ENCODE measurements at regions not wholly inside any gene's neighbourhood (a gene's known extent, or its start where the extent isn't known, plus 50 kb on each side); places are given as distances from the start of the nearest gene placed in this dataset.

GRCh38 chr2:175648577-175649063, 353.4 kb downstream of the LNPK start:
- Histone ChIP-seq H3K27ac (replicated peaks in 1 of 4) (no peak overlapping the region), H3K4me1 (no peaks in the 10 kb centered on the region), H3K36me3 (no peaks in the 10 kb centered on the region), H3K9me3 (peaks cover 0 to 12% (median 11%) of the 10 kb centered on the region in 4 donors), H3K4me3 (no peak overlapping the region), H3K27me3 (peaks cover 0 to 9% (median 0%) of the 10 kb centered on the region in 4 donors)
- no peak for DNase-seq (ENCODE audit: extremely low spot score)
- intact Hi-C loops (cut with DNase I) = no loop called here
- no peak for TF ChIP-seq POLR2AphosphoS5 (IDR thresholded peaks at IDR 0.05)
- no peak for TF ChIP-seq POLR2A (IDR thresholded peaks at IDR 0.05; ENCODE audit: low read depth)
- TF ChIP-seq EP300 (IDR thresholded peaks at IDR 0.05) = no peak
- no peak for TF ChIP-seq CTCF (IDR thresholded peaks at IDR 0.05)
- 54% methylated on average over 1 of the region's 1 CpG for whole genome bisulfite sequencing

- no peak overlapping the region for H3K4me3 ChIP-seq
- intact Hi-C loops (cut with DNase I) = no loop called here
- H3K4me1 ChIP-seq = no peaks in the 10 kb centered on the region
- DNase-seq (ENCODE audit: extremely low spot score) = no peak
- no peaks in the 10 kb centered on the region for H3K36me3 ChIP-seq
- TF ChIP-seq POLR2AphosphoS5 (IDR thresholded peaks at IDR 0.05) (no peak), EP300 (IDR thresholded peaks at IDR 0.05) (no peak), CTCF (IDR thresholded peaks at IDR 0.05) (no peak), POLR2A (IDR thresholded peaks at IDR 0.05; ENCODE audit: low read depth) (no peak)
- WGBS = 100% methylated on average over 2 of the region's 2 CpGs
- peaks cover 0 to 12% (median 11%) of the 10 kb centered on the region in 4 donors for H3K9me3 ChIP-seq
- H3K27ac ChIP-seq (replicated peaks in 1 of 4) = no peak overlapping the region
- peaks cover 0 to 9% (median 0%) of the 10 kb centered on the region in 4 donors for H3K27me3 ChIP-seq
These were observed 355.0 kb downstream of the LNPK start for GRCh38 chr2:175647058-175647457.

- Histone ChIP-seq H3K27me3 (no peaks in the 10 kb centered on the region), H3K36me3 (no peaks in the 10 kb centered on the region), H3K27ac (replicated peaks in 1 of 4) (no peak overlapping the region), H3K4me3 (no peak overlapping the region), H3K9me3 (no peaks in the 10 kb centered on the region), H3K4me1 (no peaks in the 10 kb centered on the region)
- intact Hi-C loops (cut with DNase I) = no loop called here
- no peak for DNase-seq (ENCODE audit: extremely low spot score)
- no peak for TF ChIP-seq EP300 (IDR thresholded peaks at IDR 0.05)
- 88% methylated on average over 2 of the region's 2 CpGs for WGBS
These were observed 361.4 kb downstream of the LNPK start for GRCh38 chr2:175640655-175641054.

- TF ChIP-seq POLR2A (IDR thresholded peaks at IDR 0.05; ENCODE audit: low read depth) = no peak
- no peak for TF ChIP-seq EP300 (IDR thresholded peaks at IDR 0.05)
- TF ChIP-seq POLR2AphosphoS5 (IDR thresholded peaks at IDR 0.05) = no peak
- TF ChIP-seq CTCF (IDR thresholded peaks at IDR 0.05) = no peak
- WGBS = 63% methylated on average over 2 of the region's 2 CpGs
These were observed 368.8 kb downstream of the LNPK start for GRCh38 chr2:175633227-175633626.

GRCh38 chr2:175631245-175631623, 370.8 kb downstream of the LNPK start:
- H3K4me1 ChIP-seq = no peaks in the 10 kb centered on the region
- DNase-seq (ENCODE audit: extremely low spot score) = no peak
- H3K9me3 ChIP-seq = peaks cover 0 to 6% (median 0%) of the 10 kb centered on the region in 4 donors
- intact Hi-C loops (cut with DNase I) = no loop called here
- H3K36me3 ChIP-seq = no peaks in the 10 kb centered on the region
- no peak overlapping the region for H3K27ac ChIP-seq (replicated peaks in 1 of 4)
- no peak for TF ChIP-seq EP300 (IDR thresholded peaks at IDR 0.05)
- TF ChIP-seq CTCF (IDR thresholded peaks at IDR 0.05) = no peak
- no peak for TF ChIP-seq POLR2A (IDR thresholded peaks at IDR 0.05; ENCODE audit: low read depth)
- TF ChIP-seq POLR2AphosphoS5 (IDR thresholded peaks at IDR 0.05) = no peak
- H3K27me3 ChIP-seq = peaks cover 0 to 10% (median 0%) of the 10 kb centered on the region in 4 donors
- H3K4me3 ChIP-seq = no peak overlapping the region

More at GRCh38 chr2:175633227-175633626, 368.8 kb downstream of the LNPK start:
- Histone ChIP-seq H3K36me3 (no peaks in the 10 kb centered on the region), H3K4me3 (no peak overlapping the region), H3K4me1 (no peaks in the 10 kb centered on the region), H3K9me3 (peaks cover 0 to 6% (median 0%) of the 10 kb centered on the region in 4 donors), H3K27ac (replicated peaks in 1 of 4) (no peak overlapping the region), H3K27me3 (peaks cover 0 to 10% (median 0%) of the 10 kb centered on the region in 4 donors)
- peak; percentile 62 for DNase-seq (ENCODE audit: extremely low spot score)
- intact Hi-C loops (cut with DNase I) = no loop called here

Data from esophagus muscularis mucosa (tissue), 4 donors.